ENCODE measurements at regions not wholly inside any gene's neighbourhood (a gene's known extent, or its start where the extent isn't known, plus 50 kb on each side); places are given as distances from the start of the nearest gene placed in this dataset.
A peak's percentile ranks its signal among the peaks of the same experiment; 100 is the strongest.

DNA sequence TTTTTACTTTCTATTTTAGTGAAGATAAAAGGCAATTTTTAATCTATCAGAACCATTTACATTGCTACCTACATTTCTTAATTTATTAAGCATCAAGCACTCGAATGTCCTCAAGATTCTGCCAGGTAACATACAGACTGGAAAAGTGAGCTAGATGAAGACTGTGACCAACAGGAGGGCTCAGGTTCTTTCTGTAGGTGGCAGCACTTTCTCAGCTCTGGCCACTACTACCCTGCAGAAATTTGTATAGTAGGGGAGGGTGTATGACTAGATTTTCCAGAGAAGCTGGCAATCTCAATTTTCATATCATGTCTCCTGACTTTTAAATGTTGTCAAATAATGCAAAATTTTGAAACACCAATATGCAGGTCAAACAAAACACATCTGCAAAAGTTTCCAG, 165.0 kb upstream of the SUCLG2 start:
- TF ChIP-seq CTCF (IDR thresholded peaks at IDR 0.05; ENCODE audit: low read depth, low read length) (peak; percentile 25), POLR2A (IDR thresholded peaks at IDR 0.05; ENCODE audit: extremely low read depth, insufficient read length) (no peak)

Data from NB4 (cell line).